K562 (cell line): ENCODE measurements at regions not wholly inside any gene's neighbourhood (a gene's known extent, or its start where the extent isn't known, plus 50 kb on each side); places are given as distances from the start of the nearest gene placed in this dataset.

Experiments used
- ATAC-seq: fragments of 200-7000 bp; cut with Tn5 transposase; 3 replicates; pipeline ENCODE4 v1.9.1; 2020; ENCODE audit warnings: moderate library complexity
- BruUV-seq: library from RNA; stranded (reverse); fragments of 400-500 nt; replicated peaks from 2 replicates; lab custom pipeline; 2021; lab: Mats Ljungman, UMichigan
- CTCF ChIA-PET: fragments of 300-600 bp; formaldehyde crosslinking; extraction: SDS; loops from one replicate; lab custom pipeline; 2021; ENCODE audit warnings: low intra/inter-chr PET ratio; lab: Yijun Ruan, JAX
- POLR2A ChIA-PET: fragments of 300-600, 350-650 bp; sonication (Branson Sonifier 250); formaldehyde crosslinking; extraction: SDS; loops from one replicate; lab custom pipeline; 2021; ENCODE audit warnings: antibody characterized with exemption, inconsistent platforms; lab: Yijun Ruan, JAX
- DNase-seq, 4 experiments: peaks; one replicate each; pipeline versions ENCODE4 v3.0.0 to v3.0.0-alpha.2; 2011 to 2018; ENCODE audit warnings: low spot score in 3 of 4, mixed read lengths in 3 of 4; ENCODE audit errors: extremely low read depth in 1 of 4
- FAIRE-seq: peaks from 2 replicates; lab custom pipeline; 2011; peaks lifted over from hg19 to GRCh38; lab: Jason Lieb, UNC
- H2AFZ ChIP-seq: 2 replicates; pipeline ENCODE4 v1.6.0; 2011; ENCODE audit warnings: low read depth, low read length, control low read depth, inconsistent platforms
- H3K27ac ChIP-seq: fragments of 200-600 bp; 3 replicates; pipeline ENCODE4 v1.8.0; 2011; ENCODE audit warnings: low read depth, mild to moderate bottlenecking, control low read depth, inconsistent platforms, low read length, moderate library complexity, mixed read lengths; ENCODE audit errors: extremely low read depth
- H3K27me3 ChIP-seq, 2 experiments: fragments of 300-600 bp in 1 of 2; 2 replicates in 1 of 2; 3 replicates in 1 of 2; pipeline versions ENCODE4 v1.6.0 to v1.8.0; 2011; ENCODE audit warnings: inconsistent platforms in 2 of 2, low read length in 2 of 2, mild to moderate bottlenecking in 1 of 2, mixed read lengths in 1 of 2, moderate library complexity in 1 of 2; ENCODE audit not compliant: control insufficient read depth in 2 of 2, insufficient read depth in 2 of 2
- H3K36me3 ChIP-seq: fragments of 300-600 bp; 3 replicates; pipeline ENCODE4 v1.8.0; 2011; ENCODE audit warnings: mild to moderate bottlenecking, low read length, inconsistent platforms; ENCODE audit not compliant: control insufficient read depth, insufficient read depth
- H3K4me1 ChIP-seq, 2 experiments: fragments of 200-600 bp in 1 of 2; replicated peaks in 1 of 2; 2 replicates in 1 of 2; 3 replicates in 1 of 2; pipeline versions ENCODE4 v1.5.1 to v1.8.0; 2011; ENCODE audit warnings: inconsistent platforms in 2 of 2, low read length in 2 of 2, mild to moderate bottlenecking in 1 of 2, mixed read lengths in 1 of 2, moderate library complexity in 1 of 2; ENCODE audit not compliant: control insufficient read depth in 2 of 2, insufficient read depth in 2 of 2
- H3K4me2 ChIP-seq: 2 replicates; pipeline ENCODE4 v1.6.1; 2011; ENCODE audit warnings: low read length, control low read depth, inconsistent platforms, mixed read lengths; ENCODE audit not compliant: insufficient read depth
- H3K4me3 ChIP-seq: fragments of 200-600 bp; sonication (generic), shearing (Covaris generic); 2 replicates; pipeline ENCODE4 v1.5.1; 2016; ENCODE audit warnings: control low read depth, inconsistent platforms
- H3K79me2 ChIP-seq: fragments of 200-600 bp; 3 replicates; pipeline ENCODE4 v1.8.0; 2011; ENCODE audit warnings: low read length, inconsistent platforms; ENCODE audit not compliant: control insufficient read depth, insufficient read depth
- H3K9ac ChIP-seq, 2 experiments: 2 replicates each; pipeline versions ENCODE4 v1.6.0 to v1.6.1; 2011; ENCODE audit warnings: low read depth in 2 of 2, low read length in 2 of 2, control low read depth in 1 of 2, inconsistent platforms in 1 of 2, mild to moderate bottlenecking in 1 of 2, mixed read lengths in 1 of 2; ENCODE audit not compliant: insufficient read depth in 1 of 2
- H3K9me1 ChIP-seq: one replicate; pipeline ENCODE4 v1.6.0; 2011; ENCODE audit warnings: inconsistent platforms, mild to moderate bottlenecking, low read length, moderate library complexity; ENCODE audit not compliant: control insufficient read depth, insufficient read depth
- H3K9me3 ChIP-seq: replicated peaks from 2 replicates; pipeline ENCODE4 v1.5.1; 2011; ENCODE audit warnings: low read depth, low read length, inconsistent platforms; ENCODE audit not compliant: control insufficient read depth, insufficient read depth
- H4K20me1 ChIP-seq: replicated peaks from 2 replicates; pipeline ENCODE4 v1.6.1; 2011; ENCODE audit warnings: low read length, inconsistent platforms, mixed read lengths; ENCODE audit not compliant: control insufficient read depth, insufficient read depth
- ATF1 ChIP-seq, 2 experiments: fragments of 450-650 bp in 1 of 2; IDR thresholded peaks; 2 replicates each; pipeline ENCODE4 v1.6.1; 2016; ENCODE audit warnings: missing compliant biosample characterization in 1 of 2, missing genetic modification characterization in 1 of 2
- CHD4 ChIP-seq: fragments of 200-600 bp; sonication (generic); IDR thresholded peaks from 3 replicates; pipeline ENCODE4 v1.6.1; 2012; ENCODE audit warnings: low read depth, mild to moderate bottlenecking, mixed read lengths, low read length, inconsistent platforms; ENCODE audit not compliant: insufficient read depth, insufficient replicate concordance, poor library complexity, severe bottlenecking
- HDAC8 ChIP-seq: fragments of 450-650 bp; IDR thresholded peaks from 2 replicates; pipeline ENCODE4 v1.6.1; 2016; ENCODE audit warnings: mild to moderate bottlenecking, missing genetic modification characterization, moderate library complexity, missing compliant biosample characterization
- HNRNPLL ChIP-seq: fragments of 200-400 bp; formaldehyde crosslinking; IDR thresholded peaks from 2 replicates; pipeline ENCODE4 v1.6.1; 2017; ENCODE audit warnings: low read length, low read depth, mild to moderate bottlenecking; ENCODE audit not compliant: poor library complexity, severe bottlenecking
- MAFG ChIP-seq: fragments of 450-650 bp; conservative IDR thresholded peaks from 2 replicates; pipeline ENCODE4 v1.6.1; 2016; ENCODE audit warnings: missing genetic modification characterization, missing compliant biosample characterization
- MAFK ChIP-seq: IDR thresholded peaks from 2 replicates; pipeline ENCODE4 v1.6.1; 2011; ENCODE audit warnings: low read length, improper control_type of control experiment
- MYBL2 ChIP-seq, 2 experiments: fragments of 450-650 bp in 1 of 2; sonication (generic) in 1 of 2; formaldehyde crosslinking in 1 of 2; IDR thresholded peaks; 2 replicates each; pipeline versions ENCODE4 v1.6.1 to v1.8.1; 2017 to 2022; ENCODE audit warnings: borderline replicate concordance in 1 of 2, inconsistent platforms in 1 of 2, low read depth in 1 of 2, mild to moderate bottlenecking in 1 of 2, missing genetic modification reagents in 1 of 2, moderate library complexity in 1 of 2
- NR2F6 ChIP-seq: fragments of 450-650 bp; formaldehyde crosslinking; IDR thresholded peaks from 2 replicates; pipeline ENCODE4 v1.4.0; 2020; ENCODE audit warnings: mild to moderate bottlenecking
- RNF2 ChIP-seq: sonication (generic); IDR thresholded peaks from 2 replicates; pipeline ENCODE4 v1.6.1; 2016
- SMAD1 ChIP-seq: fragments of 150-350 bp; IDR thresholded peaks from 2 replicates; pipeline ENCODE4 v1.6.1; 2014; ENCODE audit warnings: low read length, low read depth; ENCODE audit not compliant: partially characterized antibody
- SMARCE1 ChIP-seq: fragments of 450-650 bp; IDR thresholded peaks from 2 replicates; pipeline ENCODE4 v1.7.1; 2016; ENCODE audit warnings: mild to moderate bottlenecking
- TAF9B ChIP-seq: fragments of 450-650 bp; IDR thresholded peaks from 2 replicates; pipeline ENCODE4 v1.6.1; 2018; ENCODE audit warnings: mild to moderate bottlenecking; ENCODE audit not compliant: partially characterized antibody
- TEAD2 ChIP-seq: fragments of 450-650 bp; IDR thresholded peaks from 2 replicates; pipeline ENCODE4 v1.6.1; 2016; ENCODE audit warnings: missing genetic modification characterization, control low read depth, missing compliant biosample characterization
- UBTF ChIP-seq, 2 experiments: IDR thresholded peaks; 2 replicates each; pipeline ENCODE4 v1.6.1; 2012; ENCODE audit warnings: improper control_type of control experiment in 2 of 2, low read depth in 2 of 2, low read length in 2 of 2, borderline replicate concordance in 1 of 2
- ZFP1 ChIP-seq: fragments of 450-650 bp; formaldehyde crosslinking; IDR thresholded peaks from 2 replicates; pipeline ENCODE4 v1.4.0; 2020; ENCODE audit warnings: mild to moderate bottlenecking, mixed read lengths
- WGBS: fragments of 100-300 bp; shearing (Covaris generic); methylation state at CpG from one replicate; pipeline ENCODE4 v1.1.6; 2016; ENCODE audit warnings: low coverage, mixed read lengths; ENCODE audit not compliant: insufficient coverage; ENCODE audit errors: missing lambda C conversion rate; 5-methylcytosine and 5-hydroxymethylcytosine counted together
- in situ Hi-C: fragments of 300-500 bp; cut with MboI; formaldehyde crosslinking; loops from 4 replicates; pipeline ENCODE4 v1.15.0; 2018; ENCODE audit warnings: inconsistent platforms, mixed read lengths
- intact Hi-C: fragments of 100-400 bp; cut with micrococcal nuclease; formaldehyde crosslinking; loops from 2 replicates; pipeline ENCODE4 v1.14.2; 2022
- TF ChIP-seq, protein P1 (sequence below): IDR thresholded peaks from 2 replicates; pipeline ENCODE4 v1.6.1; 2016; ENCODE audit warnings: missing genetic modification characterization, missing compliant biosample characterization
- TF ChIP-seq, protein P2 (sequence below): sonication (generic); formaldehyde crosslinking; IDR thresholded peaks from 2 replicates; pipeline ENCODE4 v1.8.0; 2023; ENCODE audit warnings: mild to moderate bottlenecking, missing genetic modification reagents

- no peak for FAIRE-seq
- no TSS peak for BruUV-seq
Observed at GRCh38 chr12:54786081-54786480, 68.2 kb upstream of the MUCL1 start.

More at GRCh38 chr12:54786081-54786480, 68.2 kb upstream of the MUCL1 start:
- ChIA-PET POLR2A (interaction anchor here (0.5 kb wide), 1 partner anchor 1028 kb away, joined by 3 read pairs; no protein-coding TSS in a partner anchor), CTCF (no interaction called here)
- WGBS = 0% methylated on average over 5 of the region's 5 CpGs
- no peaks in the 10 kb centered on the region for H3K4me1 ChIP-seq
- H3K79me2 ChIP-seq = no peaks in the 10 kb centered on the region
- no peaks in the 10 kb centered on the region for H4K20me1 ChIP-seq
- H3K9me3 ChIP-seq = no peaks in the 10 kb centered on the region
- H3K4me3 ChIP-seq = no peak overlapping the region
- H2AFZ ChIP-seq = no peak overlapping the region
- H3K27ac ChIP-seq = no peak overlapping the region
- H3K36me3 ChIP-seq = no peaks in the 10 kb centered on the region
- in situ Hi-C loops = no loop called here
- no peak for DNase-seq
- H3K9me1 ChIP-seq = no peaks in the 10 kb centered on the region
- intact Hi-C loops = no loop called here
- no peak for ATAC-seq
- H3K27me3 ChIP-seq = no peaks in the 10 kb centered on the region; a peak in 1 of 5 replicates
- no peak overlapping the region for H3K4me2 ChIP-seq
- no peak for TF ChIP-seq MAFK
- TF ChIP-seq, protein P1, sequence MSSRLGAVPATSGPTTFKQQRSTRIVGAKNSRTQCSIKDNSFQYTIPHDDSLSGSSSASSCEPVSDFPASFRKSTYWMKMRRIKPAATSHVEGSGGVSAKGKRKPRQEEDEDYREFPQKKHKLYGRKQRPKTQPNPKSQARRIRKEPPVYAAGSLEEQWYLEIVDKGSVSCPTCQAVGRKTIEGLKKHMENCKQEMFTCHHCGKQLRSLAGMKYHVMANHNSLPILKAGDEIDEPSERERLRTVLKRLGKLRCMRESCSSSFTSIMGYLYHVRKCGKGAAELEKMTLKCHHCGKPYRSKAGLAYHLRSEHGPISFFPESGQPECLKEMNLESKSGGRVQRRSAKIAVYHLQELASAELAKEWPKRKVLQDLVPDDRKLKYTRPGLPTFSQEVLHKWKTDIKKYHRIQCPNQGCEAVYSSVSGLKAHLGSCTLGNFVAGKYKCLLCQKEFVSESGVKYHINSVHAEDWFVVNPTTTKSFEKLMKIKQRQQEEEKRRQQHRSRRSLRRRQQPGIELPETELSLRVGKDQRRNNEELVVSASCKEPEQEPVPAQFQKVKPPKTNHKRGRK (tag) = no peak
- TF ChIP-seq ATF1 (CRISPR knock-in tag; IDR thresholded peaks at IDR 0.05) = no peak
- TF ChIP-seq ATF1 (tag; IDR thresholded peaks at IDR 0.05) = no peak
- no peak for TF ChIP-seq CHD4
- TF ChIP-seq MYBL2 (IDR thresholded peaks at IDR 0.05; ENCODE audit: low read depth) = no peak
- no peak for TF ChIP-seq MYBL2 (CRISPR knock-in tag; IDR thresholded peaks at IDR 0.05; ENCODE audit: borderline replicate concordance)
- TF ChIP-seq UBTF (IDR thresholded peaks at IDR 0.05; ENCODE audit: borderline replicate concordance in 1 of 2, low read depth in 2 of 2, low read length in 2 of 2) = no peak
- no peak for TF ChIP-seq TAF9B
- TF ChIP-seq SMAD1 = no peak
- no peak for TF ChIP-seq HDAC8 (tag)
- TF ChIP-seq TEAD2 = no peak
- TF ChIP-seq, protein P2, sequence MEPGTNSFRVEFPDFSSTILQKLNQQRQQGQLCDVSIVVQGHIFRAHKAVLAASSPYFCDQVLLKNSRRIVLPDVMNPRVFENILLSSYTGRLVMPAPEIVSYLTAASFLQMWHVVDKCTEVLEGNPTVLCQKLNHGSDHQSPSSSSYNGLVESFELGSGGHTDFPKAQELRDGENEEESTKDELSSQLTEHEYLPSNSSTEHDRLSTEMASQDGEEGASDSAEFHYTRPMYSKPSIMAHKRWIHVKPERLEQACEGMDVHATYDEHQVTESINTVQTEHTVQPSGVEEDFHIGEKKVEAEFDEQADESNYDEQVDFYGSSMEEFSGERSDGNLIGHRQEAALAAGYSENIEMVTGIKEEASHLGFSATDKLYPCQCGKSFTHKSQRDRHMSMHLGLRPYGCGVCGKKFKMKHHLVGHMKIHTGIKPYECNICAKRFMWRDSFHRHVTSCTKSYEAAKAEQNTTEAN (CRISPR knock-in tag) = no peak
- TF ChIP-seq ZFP1 (CRISPR knock-in tag) = no peak
- TF ChIP-seq RNF2 = no peak
- no peak for TF ChIP-seq NR2F6 (CRISPR knock-in tag)
- no peak for TF ChIP-seq HNRNPLL
- no peak for TF ChIP-seq MAFG (tag)
- no peak for TF ChIP-seq SMARCE1
- H3K9ac ChIP-seq = no peak overlapping the region
